NCI-H524 (cell line): ENCODE measurements at regions not wholly inside any gene's neighbourhood (a gene's known extent, or its start where the extent isn't known, plus 50 kb on each side); places are given as distances from the start of the nearest gene placed in this dataset.
"Not testable (repeated sequence)": the region's sequence is repeated elsewhere in the genome, so short reads cannot be mapped to it uniquely, and the experiment has no call there.

Experiments used
- DNase-seq, 2 experiments: peaks; one replicate each; lab custom pipeline; 2025; lab: John Stamatoyannopoulos, UW

- no peak for DNase-seq
Measured at GRCh38 chr6:130557481-130558112, 191.8 kb downstream of the TMEM200A start.

- no peak for DNase-seq
Measured at GRCh38 chr6:130558131-130558530, 192.3 kb downstream of the TMEM200A start.

- DNase-seq = no peak
Measured at GRCh38 chr6:130559166-130559565, 193.3 kb downstream of the TMEM200A start.

GRCh38 chr6:130560231-130560630 lies 194.4 kb downstream of the TMEM200A start:
- DNase-seq = no peak

GRCh38 chr6:130561159-130561558 lies 195.3 kb downstream of the TMEM200A start:
- DNase-seq = not testable (repeated sequence)

GRCh38 chr6:130565696-130566095 lies 199.9 kb downstream of the TMEM200A start:
- no peak for DNase-seq

GRCh38 chr6:130574146-130574545 lies 208.3 kb downstream of the TMEM200A start:
- peak; percentile 44 to 73 for DNase-seq

GRCh38 chr6:130575557-130575956 lies 209.7 kb downstream of the TMEM200A start:
- no peak for DNase-seq

- DNase-seq = no peak
Measured at GRCh38 chr6:130575971-130576370, 210.2 kb downstream of the TMEM200A start.

GRCh38 chr6:130577178-130577919 lies 211.5 kb downstream of the TMEM200A start:
- DNase-seq = no peak

- DNase-seq = no peak
Measured at GRCh38 chr6:130578713-130579112, 212.9 kb downstream of the TMEM200A start.

- no peak for DNase-seq
Measured at GRCh38 chr6:130583268-130583667, 217.5 kb downstream of the TMEM200A start.

GRCh38 chr6:130585587-130585986 lies 219.8 kb downstream of the TMEM200A start:
- no peak for DNase-seq

- DNase-seq = no peak
Measured at GRCh38 chr6:130587778-130588520, 222.1 kb downstream of the TMEM200A start.

GRCh38 chr6:130593200-130593599 lies 227.4 kb downstream of the TMEM200A start:
- DNase-seq = no peak

- no peak for DNase-seq
Measured at GRCh38 chr6:130593948-130594347, 228.1 kb downstream of the TMEM200A start.

- DNase-seq = no peak
Measured at GRCh38 chr6:130598021-130598989, 228.9 kb upstream of the SMLR1 start.

- no peak for DNase-seq
Measured at GRCh38 chr6:130600880-130601341, 226.3 kb upstream of the SMLR1 start.

GRCh38 chr6:130602151-130602770 lies 224.9 kb upstream of the SMLR1 start:
- DNase-seq = no peak

- no peak for DNase-seq
Measured at GRCh38 chr6:130603391-130603790, 223.8 kb upstream of the SMLR1 start.

GRCh38 chr6:130604841-130605399 lies 222.3 kb upstream of the SMLR1 start:
- no peak for DNase-seq
